GM18520 (cell line): ENCODE measurements at regions not wholly inside any gene's neighbourhood (a gene's known extent, or its start where the extent isn't known, plus 50 kb on each side); places are given as distances from the start of the nearest gene placed in this dataset.
"Not testable (repeated sequence)": the region's sequence is repeated elsewhere in the genome, so short reads cannot be mapped to it uniquely, and the experiment has no call there.

Experiments used
- ATAC-seq: cut with Tn5 transposase; IDR thresholded peaks from one replicate; pipeline ENCODE4 v1.9.1; 2021; ENCODE audit not compliant: unreplicated experiment

GRCh38 chr6:131490441-131490840 lies 82.6 kb upstream of the ARG1 start:
- no peak for ATAC-seq

- ATAC-seq: no peak
Observed at GRCh38 chr6:131492932-131493573, 80.0 kb upstream of the ARG1 start.

GRCh38 chr6:131504387-131504786 lies 68.6 kb upstream of the ARG1 start:
- not testable (repeated sequence) for ATAC-seq

- peak; percentile 97 for ATAC-seq
Observed at GRCh38 chr6:131510094-131510493, 62.9 kb upstream of the ARG1 start.

DNA sequence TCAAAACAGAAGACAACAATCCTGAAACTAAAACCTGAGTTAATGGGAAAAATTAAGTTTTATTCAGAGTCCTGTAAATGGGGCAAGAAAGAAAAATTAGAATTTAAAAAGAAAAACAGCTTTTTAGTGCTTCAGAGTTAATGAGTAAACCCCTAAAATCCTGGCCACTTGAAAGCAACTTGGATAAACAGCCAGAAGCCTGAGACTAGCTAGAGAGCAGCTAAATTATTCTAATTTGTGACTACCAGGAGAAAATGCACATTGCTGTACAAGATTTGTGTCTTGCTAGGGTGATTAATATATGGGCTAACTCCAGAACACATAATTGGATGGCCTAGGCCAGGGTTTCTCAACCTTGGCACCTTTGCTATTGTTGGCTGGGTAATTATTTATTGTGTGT lies 62.4 kb upstream of the ARG1 start:
- ATAC-seq: no peak

DNA sequence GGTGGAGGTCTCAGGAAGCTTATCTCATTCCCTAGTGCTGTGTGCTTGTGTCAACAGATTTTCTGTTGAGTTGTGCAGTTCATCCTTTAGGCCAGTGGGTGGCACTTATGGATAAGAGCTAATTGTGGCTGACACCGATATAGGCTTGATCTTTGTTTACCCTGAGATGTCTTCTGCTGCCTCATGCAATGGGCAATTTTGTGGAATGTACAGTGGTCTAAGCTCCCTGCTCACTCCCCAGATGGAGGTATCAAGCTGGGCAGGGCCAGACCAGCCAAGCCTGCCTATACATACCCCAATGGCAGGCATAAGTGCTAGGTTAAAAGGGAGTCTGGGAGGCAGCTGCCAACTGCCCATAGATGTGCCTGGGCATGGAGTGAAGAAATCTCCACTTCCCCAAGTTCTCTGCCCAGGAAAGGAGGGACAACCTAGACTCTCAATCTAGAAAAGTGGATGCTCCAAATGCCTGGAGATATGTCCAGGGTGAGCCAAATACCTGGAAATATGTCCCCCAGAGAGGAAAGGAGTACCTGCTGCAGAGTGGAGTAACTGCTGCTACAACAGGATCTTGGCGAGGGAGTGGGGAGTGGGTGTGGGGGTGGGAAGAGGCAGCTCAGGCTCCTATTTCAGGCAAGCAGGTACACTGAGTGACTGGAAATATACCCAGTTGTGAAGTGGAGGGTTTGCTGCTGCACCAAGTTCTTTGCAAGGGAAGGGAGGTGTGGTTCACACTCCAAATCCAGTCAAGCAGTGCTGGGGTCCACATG lies 53.2 kb upstream of the ARG1 start:
- peak; percentile 84 for ATAC-seq
